ENCODE measurements at regions not wholly inside any gene's neighbourhood (a gene's known extent, or its start where the extent isn't known, plus 50 kb on each side); places are given as distances from the start of the nearest gene placed in this dataset.
A peak's percentile ranks its signal among the peaks of the same experiment; 100 is the strongest.

GRCh38 chr3:72344647-72345046, 503.6 kb downstream of the SHQ1 start:
- H3K36me3 Mint-ChIP-seq (ENCODE audit: low read depth) = no peaks in the 10 kb centered on the region
- H3K9me3 Mint-ChIP-seq = no peaks in the 10 kb centered on the region
- Histone ChIP-seq H3K79me2 (replicated peaks; ENCODE audit: insufficient read depth) (no peaks in the 10 kb centered on the region), H3F3A (replicated peaks; ENCODE audit: low read depth) (no peaks in the 10 kb centered on the region), H4K20me1 (replicated peaks; ENCODE audit: insufficient read depth) (no peaks in the 10 kb centered on the region), H3K27me3 (ENCODE audit: insufficient read depth) (no peaks in the 10 kb centered on the region), H3K36me3 (ENCODE audit: insufficient read depth) (no peaks in the 10 kb centered on the region), H2AFZ (0 out of 2 replicates have a peak overlapping the region, but pooled peaks have one; percentile 85), H3K9me2 (ENCODE audit: insufficient read depth) (no peaks in the 10 kb centered on the region), H3K4me1 (ENCODE audit: insufficient read depth) (peaks cover 6% of the 10 kb centered on the region; the same call in 1 of the 2 replicates), H3K4me3 (no peak overlapping the region), H3K27ac (ENCODE audit: low read depth) (no peak overlapping the region), H3K4me2 (no peak overlapping the region)
- TF ChIP-seq REST (IDR thresholded peaks at IDR 0.05; ENCODE audit: unreplicated experiment) (no peak), EZH2phosphoT487 (IDR thresholded peaks at IDR 0.05; ENCODE audit: unreplicated experiment) (no peak), JUNB (IDR thresholded peaks at IDR 0.05; ENCODE audit: unreplicated experiment) (no peak), NANOG (IDR thresholded peaks at IDR 0.05; ENCODE audit: borderline replicate concordance) (no peak), EZH2 (IDR thresholded peaks at IDR 0.05; ENCODE audit: low read depth, unreplicated experiment) (no peak), POLR2AphosphoS5 (IDR thresholded peaks at IDR 0.05; ENCODE audit: low read depth) (no peak), CREB1 (CRISPR knock-in tag; IDR thresholded peaks at IDR 0.05; ENCODE audit: low read depth) (no peak), STAT1 (IDR thresholded peaks at IDR 0.05; ENCODE audit: unreplicated experiment) (no peak), CTCF (conservative IDR thresholded peaks at IDR 0.05; ENCODE audit: low read depth in 2 of 2) (no peak), ZNF462 (CRISPR knock-in tag; IDR thresholded peaks at IDR 0.05) (no peak), ETS1 (IDR thresholded peaks at IDR 0.05) (no peak), ZNF114 (CRISPR knock-in tag; IDR thresholded peaks at IDR 0.05) (no peak), ZNF331 (CRISPR knock-in tag; IDR thresholded peaks at IDR 0.05; ENCODE audit: low read depth) (no peak)
- DNase-seq (ENCODE audit: low spot score) (no peak), ATAC-seq (no peak)
- peaks cover 9% of the 10 kb centered on the region for H3K27me3 Mint-ChIP-seq (ENCODE audit: insufficient read depth, low read depth, poor library complexity)
- H3K27ac Mint-ChIP-seq = no peak overlapping the region
- no peak overlapping the region for H3K4me3 Mint-ChIP-seq
- peaks cover 18% of the 10 kb centered on the region for H3K4me1 Mint-ChIP-seq
